PC-3 (cell line): ENCODE measurements at regions not wholly inside any gene's neighbourhood (a gene's known extent, or its start where the extent isn't known, plus 50 kb on each side); places are given as distances from the start of the nearest gene placed in this dataset.

Source experiments
- EZH2 ChIP-seq: fragments of 300-600 bp; sonication (generic); IDR thresholded peaks from one replicate; pipeline ENCODE4 v1.6.1; 2017; ENCODE audit warnings: antibody characterized with exemption, mild to moderate bottlenecking, low read length; ENCODE audit not compliant: unreplicated experiment
- TF ChIP-seq, protein P1 (sequence below): fragments of 300-600 bp; sonication (generic); conservative IDR thresholded peaks from 2 replicates; pipeline ENCODE4 v1.5.1; 2017; ENCODE audit warnings: antibody characterized with exemption, low read depth, mild to moderate bottlenecking, low read length

DNA sequence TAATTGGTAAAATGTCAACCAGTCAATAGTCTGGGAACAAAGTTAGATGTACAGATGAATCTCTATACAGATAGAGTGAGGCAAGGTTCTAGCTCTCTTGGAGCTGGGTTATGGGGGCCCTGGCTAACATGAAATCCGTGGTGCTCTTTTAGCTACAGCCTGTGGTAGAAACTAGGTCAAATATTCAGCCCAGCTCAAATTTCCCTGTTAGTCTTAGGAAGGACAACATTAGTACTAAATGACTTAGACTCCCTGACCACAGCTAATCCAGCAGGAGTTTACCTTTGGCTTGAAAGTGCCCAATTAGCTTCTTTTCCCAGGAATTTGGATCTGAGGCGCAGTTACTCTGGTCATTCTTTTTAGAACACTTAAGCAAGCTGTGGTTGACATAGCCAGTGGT, 170.5 kb downstream of the DMRTA1 start:
- TF ChIP-seq, protein P1, sequence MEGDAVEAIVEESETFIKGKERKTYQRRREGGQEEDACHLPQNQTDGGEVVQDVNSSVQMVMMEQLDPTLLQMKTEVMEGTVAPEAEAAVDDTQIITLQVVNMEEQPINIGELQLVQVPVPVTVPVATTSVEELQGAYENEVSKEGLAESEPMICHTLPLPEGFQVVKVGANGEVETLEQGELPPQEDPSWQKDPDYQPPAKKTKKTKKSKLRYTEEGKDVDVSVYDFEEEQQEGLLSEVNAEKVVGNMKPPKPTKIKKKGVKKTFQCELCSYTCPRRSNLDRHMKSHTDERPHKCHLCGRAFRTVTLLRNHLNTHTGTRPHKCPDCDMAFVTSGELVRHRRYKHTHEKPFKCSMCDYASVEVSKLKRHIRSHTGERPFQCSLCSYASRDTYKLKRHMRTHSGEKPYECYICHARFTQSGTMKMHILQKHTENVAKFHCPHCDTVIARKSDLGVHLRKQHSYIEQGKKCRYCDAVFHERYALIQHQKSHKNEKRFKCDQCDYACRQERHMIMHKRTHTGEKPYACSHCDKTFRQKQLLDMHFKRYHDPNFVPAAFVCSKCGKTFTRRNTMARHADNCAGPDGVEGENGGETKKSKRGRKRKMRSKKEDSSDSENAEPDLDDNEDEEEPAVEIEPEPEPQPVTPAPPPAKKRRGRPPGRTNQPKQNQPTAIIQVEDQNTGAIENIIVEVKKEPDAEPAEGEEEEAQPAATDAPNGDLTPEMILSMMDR: no peak
- no peak for TF ChIP-seq EZH2
